ENCODE measurements at regions not wholly inside any gene's neighbourhood (a gene's known extent, or its start where the extent isn't known, plus 50 kb on each side); places are given as distances from the start of the nearest gene placed in this dataset.
A peak's percentile ranks its signal among the peaks of the same experiment; 100 is the strongest.
"Not testable (repeated sequence)": the region's sequence is repeated elsewhere in the genome, so short reads cannot be mapped to it uniquely, and the experiment has no call there.

DNA sequence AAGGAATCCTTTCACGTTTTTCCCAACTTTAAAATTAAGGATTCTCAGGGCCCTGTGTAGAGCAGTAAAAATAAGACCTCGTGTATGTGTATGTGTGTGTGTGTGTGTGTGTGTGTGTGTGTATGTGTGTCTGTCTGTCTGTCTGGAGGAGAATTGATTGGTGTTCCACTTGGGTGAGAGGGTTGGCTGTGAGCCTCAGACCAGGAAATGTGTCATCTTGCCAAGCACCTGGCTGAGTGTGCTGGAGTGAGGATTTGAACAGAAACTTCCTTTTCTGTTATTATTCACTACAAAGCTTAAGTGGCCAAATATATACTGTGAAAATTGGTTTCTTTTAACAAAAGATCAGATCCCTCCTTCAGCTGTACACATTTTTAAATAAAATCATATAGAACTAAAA, 103.6 kb upstream of the NUDT6 start:
- DNase-seq, result not testable (repeated sequence)

DNA sequence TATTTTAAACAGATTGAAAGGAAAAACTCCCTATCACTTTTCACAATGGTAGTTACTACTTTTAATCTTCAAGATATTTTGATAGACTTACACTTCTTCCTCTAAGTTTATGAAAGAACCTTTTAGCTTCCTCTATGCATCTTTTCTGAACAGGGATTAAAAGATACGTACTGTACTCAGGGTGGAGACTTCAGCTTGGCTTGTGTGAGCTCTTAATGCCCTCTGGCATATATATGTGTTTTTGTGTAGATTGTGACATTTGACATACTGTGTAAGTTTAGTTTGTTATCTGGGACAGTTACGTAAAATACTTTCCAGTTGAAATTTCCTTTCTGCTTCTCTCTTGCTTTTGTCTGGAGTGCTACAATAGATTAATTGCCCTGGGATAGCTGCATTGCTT, 109.3 kb upstream of the NUDT6 start:
- DNase-seq, result no peak

DNA sequence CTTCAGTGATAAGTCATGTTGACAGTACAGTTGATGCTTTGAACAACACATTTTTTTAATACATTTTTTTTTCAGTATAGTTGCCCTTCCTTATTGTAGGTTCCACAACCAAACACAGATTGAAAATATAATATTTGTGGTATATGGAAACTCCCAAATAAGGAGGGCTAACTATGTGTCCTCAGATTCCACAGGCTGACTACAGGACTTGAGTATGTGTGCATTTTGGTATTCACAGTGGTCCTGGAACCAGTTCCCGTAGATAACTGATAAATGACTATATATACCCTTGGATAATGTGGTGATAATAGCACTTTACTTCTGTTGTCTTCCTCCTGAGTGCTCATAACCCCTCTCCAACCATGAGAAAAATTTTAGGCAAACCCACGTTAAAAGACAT, 111.6 kb upstream of the NUDT6 start:
- DNase-seq, result no peak

DNA sequence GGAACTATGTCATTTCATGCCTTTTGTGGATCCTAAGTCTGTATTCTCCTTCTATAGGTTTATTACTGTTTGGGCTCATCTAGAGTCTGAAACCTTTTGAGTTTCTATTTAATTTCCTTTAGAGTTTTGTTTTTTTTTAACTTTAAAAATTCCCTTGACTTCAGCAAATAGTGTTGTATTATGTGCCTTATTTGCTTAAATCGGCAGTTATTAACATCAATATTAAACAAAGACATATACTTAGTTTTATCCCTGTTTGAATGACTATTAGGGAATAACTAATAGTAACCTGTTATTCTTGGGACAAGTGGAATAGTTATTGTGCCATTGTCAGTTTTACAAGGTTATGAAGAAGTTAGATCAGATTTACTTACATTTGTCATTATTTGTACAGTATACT, 112.8 kb upstream of the NUDT6 start:
- DNase-seq, result no peak

DNA sequence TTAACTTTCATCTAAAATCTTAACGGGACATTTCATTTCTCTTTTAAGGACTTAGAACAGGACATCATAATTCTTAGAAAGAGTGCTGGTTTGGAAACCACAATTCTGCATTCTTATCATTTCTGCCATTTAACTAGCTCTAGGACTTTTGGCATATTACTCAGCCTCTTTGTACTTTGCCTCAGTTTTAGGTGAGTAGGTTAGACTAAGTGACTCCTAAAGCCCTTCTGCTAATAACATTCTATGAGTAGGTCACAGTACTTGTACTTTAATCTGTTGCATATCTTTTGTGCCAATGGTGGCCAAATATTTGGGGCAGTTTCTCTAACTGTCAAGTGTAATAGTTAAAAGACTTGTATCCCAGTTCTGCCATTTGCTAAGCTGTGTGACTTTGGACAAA, 115.4 kb upstream of the NUDT6 start:
- DNase-seq, result no peak

DNA sequence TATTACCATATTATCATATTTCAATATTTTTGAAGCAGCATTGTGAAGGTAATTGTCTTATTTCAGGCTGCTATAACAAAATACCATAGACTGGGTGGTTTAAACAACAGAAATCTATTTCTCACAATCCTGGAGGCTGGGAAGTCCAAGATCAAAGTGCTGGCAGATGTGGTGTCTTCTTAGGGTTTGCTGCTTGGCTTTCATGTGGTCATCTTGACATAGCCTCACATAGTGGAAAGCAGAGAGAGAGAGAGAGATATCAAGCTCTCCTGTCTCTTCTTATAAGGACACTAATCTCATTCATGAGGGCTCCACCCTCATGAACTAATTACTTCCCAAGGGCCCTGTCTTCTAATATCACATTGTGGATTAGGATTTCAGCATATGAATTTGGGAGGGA, 119.7 kb upstream of the NUDT6 start:
- no peak for DNase-seq

DNA sequence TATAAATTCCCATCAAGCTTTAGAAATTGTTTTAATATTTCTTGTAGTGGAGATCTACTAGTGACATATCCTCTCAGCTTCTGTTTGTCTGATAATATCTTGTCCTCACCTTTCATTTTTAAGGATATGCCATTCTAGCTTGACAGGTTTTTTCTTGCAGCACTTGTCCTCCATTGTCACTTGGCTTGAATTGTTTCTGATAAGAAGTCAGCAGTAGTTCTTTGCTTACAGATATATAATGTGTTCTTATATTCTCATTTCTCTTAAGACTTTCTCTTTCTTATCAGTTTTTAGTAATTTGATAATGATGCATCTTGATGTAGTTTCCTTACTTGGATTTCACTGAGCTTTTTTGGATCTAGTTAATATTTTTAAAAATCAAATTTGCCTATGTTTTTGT, 120.6 kb upstream of the NUDT6 start:
- no peak for DNase-seq

DNA sequence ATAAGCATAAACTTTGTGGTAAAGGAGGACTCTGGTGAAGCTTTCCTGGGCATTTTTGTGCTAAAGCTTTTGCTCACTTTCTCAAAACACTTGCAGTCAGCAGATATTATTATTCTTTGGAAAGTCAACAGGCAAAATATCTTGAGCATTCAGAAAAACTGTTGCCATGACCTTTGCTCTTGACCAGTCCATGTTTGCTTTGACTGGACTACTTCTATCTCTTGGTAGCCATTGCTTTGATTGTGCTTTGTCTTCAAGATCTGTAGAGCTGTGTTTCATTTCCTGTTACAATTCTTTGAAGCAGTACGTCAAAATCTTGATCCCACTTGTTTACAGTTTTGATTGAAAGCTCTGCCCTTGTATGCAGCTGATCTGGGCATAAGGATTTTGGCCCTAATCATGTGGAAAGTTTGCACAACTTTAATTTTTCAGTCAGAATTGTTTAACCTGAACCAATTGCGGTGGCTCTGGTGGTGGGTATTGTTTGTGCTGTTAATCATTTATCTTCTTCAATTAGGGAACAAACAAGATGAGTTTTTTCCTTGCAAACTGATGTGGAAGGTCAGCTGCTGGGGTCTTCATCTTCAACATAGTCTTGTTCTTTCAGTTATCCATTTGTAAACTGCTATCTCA, 121.5 kb upstream of the NUDT6 start:
- DNase-seq, result no peak

DNA sequence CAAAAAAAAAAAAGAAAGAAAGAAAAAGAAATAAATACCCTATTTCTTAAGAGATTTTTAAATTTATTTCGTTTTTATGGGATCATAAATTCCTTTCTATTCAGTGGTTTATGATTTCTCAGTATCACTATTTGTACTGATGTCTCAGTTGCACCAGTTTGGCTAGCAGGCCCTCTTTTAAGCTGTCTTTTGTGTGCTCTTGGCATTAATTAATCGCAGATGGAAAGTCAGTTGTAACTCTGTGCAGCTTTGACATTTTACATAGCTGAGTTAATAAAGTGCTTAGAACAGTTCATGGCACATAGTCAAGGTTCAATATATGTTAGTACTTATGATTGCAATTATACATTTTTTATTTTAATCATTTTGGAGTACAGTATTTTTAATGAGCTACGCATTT, 123.7 kb upstream of the NUDT6 start:
- no peak for DNase-seq

DNA sequence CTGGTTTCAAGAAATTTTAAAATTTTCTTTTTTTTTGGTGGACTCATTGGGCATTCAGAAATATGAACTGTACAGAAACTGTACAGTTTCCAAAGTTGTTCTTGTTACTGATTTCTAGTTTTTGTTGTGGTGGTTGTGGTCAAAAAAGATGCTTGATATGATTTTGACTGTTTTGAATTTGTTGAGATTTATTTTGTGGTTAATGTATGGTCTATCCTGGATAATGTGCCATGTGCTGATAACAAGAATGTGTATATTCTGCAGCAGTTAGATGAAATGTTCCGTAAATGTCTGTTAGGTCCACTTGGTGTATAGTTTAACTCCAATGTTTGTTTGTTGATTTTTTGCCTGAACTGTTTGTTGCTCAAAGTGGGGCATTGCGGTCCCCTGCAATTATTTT, 127.6 kb upstream of the NUDT6 start:
- DNase-seq, result no peak

DNA sequence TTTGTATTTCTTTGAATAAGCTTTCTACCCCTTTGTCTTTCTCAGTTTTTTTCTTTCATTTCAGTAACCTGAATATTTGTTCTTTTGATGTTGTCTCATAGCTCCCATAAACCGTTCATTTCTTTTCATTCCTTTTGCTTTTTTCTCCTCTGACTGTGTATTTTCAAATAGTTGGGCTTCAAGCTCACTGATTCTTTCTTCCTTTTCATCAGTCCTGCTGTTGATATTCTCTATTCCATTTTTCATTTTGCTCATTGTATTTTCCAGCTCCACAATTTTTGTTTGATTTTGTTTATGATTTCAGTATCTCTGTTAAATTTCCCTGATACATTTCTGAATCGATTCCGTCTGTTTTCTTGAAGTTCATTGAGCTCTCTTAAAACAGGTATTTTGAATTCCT, 129.6 kb upstream of the NUDT6 start:
- no peak for DNase-seq

DNA sequence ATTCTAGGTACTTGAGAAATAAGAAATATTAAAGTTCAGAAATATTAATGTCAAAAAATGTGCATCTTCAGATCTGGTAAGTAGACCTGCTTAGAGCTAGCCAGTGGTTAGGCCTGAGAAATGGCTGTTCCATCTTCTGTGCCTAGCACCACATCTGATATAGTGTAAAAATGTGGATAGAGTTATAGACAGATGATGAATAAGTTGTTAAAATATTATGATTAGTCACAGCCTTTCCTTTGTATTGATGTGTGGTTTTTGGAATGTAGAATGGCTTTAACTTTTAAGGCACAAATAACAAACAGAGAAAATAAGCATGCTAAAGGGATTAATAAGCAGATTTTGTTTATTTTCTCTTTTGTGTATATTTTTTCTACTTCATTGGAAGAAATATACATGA, 133.5 kb upstream of the NUDT6 start:
- no peak for DNase-seq

DNA sequence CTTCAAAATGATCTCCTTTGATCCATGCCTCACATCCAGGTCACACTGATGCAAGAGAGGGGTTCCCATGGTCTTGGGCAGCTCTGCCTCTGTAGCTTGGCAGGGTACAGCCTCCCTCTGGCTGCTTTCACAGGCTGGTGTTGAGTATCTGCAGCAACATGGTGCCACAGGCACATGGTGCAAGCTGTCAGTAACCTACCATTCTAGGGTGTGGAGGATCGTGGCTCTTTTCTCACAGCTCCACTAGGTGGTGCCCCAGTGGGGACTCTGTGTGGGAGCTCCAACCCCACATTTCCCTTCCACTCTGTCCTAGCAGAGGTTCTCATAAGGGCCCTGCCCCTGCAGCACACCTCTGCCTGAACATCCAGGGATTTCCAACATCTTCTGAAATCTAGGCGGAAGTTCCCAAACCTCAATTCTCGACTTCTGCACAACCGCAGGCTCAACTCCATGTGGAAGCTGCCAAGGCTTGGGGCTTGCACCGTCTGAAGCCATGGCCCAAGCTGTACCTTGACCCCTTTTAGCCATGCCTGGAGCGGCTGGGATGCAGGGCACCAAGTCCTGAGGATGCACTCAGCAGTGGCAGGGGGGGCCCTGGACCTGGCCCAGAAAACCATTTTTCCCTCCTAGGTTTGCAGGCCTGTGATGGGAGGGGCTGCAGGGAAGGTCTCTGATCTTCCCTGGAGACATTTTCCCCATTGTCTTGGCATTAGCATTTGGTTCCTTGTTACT, 137.8 kb upstream of the NUDT6 start:
- no peak for DNase-seq

DNA sequence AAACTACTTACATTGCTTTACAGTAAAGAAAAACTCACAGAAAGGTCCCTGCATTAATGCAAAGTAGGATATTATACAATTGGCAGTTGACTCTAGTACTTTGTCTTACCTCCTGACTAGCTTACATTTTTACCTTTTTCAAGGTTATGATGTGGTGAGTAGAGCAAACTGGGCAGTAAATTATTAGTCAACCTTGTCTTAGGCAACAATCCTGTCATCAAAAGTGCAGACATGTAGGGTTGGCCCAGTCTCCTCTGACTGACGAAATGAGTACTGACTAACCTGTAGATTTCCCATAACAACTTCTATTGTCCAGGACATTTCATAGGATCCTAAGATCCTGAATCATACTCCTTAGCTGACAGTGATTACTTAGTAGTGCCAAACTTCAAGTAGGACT, 142.0 kb upstream of the NUDT6 start:
- no peak for DNase-seq

DNA sequence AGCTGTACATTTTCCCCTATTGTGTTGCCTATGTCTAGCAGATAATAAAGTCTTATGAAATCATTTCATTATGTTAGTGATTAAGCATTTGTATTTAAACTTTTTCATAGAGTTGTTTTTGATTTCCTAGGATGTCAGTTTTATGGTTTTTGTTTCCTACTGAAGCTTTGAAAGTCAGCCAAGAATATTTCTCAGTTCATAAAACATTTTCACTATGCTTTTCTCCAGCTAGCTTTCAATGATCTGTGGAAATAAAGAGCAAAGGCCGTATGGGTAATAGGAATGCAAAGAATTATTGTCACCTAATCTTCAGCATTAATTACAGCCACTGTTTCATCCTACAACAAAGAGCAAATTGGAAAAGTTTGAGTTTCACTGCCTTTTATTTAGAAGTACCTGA, 145.7 kb upstream of the NUDT6 start:
- DNase-seq, result peak; percentile 79 to 84

DNA sequence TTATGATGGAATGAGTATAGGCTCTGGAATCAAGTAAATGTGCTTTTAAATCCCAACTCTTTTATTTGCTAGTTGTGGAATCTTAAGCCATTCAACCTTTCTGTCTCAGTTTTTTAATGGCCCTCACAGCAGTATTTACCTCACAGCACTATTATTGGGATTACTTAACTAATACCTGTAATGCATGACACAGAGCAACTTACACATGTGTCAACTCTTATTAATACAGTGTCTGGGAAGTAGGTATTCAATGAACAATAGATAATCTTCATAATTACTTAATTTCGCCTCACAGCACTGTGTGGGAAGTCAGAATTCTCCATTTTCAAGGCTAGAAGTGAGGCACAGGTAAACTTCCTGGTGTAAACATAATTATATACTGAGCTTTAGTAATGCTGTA, 149.7 kb upstream of the NUDT6 start:
- DNase-seq, result no peak

DNA sequence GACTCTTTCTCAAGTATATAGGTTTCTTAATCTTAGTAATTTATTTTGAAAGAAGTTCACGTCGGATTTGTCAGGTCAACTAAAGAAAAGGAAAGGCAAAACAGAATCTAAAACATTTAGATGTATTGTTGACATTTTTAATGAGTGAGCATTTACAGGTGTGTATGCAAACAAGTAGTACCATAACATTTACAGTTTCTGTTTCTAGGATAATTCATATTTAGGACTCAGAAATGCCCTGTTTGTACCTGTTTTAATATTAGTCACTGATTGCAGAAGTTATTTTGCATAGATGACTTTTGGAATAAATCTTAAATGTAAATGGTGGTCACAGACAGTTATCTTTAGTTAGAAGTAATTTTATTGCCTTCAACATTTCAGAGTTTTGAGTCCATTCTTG, 151.3 kb upstream of the NUDT6 start:
- DNase-seq, result no peak

DNA sequence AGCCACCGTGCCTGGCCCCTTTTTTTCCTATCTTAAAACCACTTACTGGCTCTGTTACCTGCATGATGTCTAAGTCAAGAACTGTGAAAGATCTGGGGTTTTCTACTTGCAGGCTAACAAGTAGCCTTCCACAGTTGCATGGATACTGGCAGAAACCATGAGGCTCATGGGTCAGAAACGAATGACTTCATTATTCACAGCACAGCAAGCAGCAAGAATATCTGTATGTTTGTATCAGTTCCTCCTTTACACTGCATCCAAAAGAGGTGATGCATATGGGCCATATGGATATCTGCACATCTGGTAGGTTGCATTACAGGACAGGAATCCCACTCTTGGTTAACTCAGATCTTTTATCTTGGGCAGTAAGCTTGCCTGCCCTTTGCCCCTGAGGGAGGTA, 154.9 kb upstream of the NUDT6 start:
- no peak for DNase-seq

DNA sequence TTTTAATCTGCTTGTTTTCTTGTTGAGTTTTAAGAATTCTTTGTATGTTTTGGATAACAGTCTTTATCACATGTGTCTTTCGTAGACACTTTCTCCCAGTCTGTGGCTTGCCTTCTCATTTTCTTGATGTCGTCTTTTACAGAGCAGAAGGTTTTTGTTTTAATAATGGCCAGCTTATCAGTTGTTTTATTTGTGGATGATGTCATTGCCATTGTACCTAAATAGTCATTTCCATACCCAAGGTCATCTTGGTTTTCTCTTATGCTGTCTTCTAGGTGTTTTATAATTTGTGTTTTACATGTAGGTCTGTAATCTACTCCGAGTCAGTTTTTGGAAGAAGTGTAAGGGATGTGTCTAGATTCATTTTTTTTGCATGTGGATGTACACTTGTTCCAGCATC, 159.6 kb upstream of the NUDT6 start:
- no peak for DNase-seq

DNA sequence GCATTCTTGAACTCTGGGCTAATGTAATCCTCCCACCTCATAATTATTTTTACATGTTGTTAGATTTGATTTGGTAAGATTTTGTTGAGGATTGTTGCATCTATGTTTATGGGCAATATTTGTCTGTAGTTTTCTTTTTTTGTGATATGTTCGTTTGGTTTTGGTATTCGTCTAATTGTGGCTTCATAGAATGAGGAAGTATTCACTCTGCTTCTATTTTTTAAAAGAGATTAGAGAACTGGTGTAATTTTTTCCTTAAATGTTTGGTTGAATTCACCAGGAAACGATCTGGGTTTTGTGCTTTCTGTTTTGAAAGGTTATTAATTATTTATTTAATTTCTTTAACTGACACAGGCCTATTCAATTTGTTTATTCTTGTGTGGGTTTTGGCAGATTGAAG, 161.2 kb upstream of the NUDT6 start:
- no peak for DNase-seq

DNA sequence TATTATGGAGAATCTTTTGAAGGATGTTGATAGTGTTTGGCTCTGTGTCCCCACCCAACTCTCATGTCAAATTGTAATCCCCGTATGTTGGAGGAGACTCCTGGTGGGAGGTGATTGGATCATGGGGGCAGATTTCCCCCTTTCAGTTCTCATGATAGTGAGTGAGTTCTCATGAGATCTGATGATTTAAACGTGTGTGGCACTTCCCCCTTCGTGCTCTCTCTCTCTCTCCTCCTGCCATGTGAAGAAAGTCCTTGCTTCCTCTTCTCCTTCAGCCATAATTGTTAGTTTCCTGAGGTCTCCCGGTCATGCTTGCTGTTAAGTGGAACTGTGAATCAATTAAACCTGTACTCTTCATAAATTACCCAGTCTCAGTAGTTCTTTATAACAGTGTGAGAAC, 166.1 kb upstream of the NUDT6 start:
- no peak for DNase-seq

DNA sequence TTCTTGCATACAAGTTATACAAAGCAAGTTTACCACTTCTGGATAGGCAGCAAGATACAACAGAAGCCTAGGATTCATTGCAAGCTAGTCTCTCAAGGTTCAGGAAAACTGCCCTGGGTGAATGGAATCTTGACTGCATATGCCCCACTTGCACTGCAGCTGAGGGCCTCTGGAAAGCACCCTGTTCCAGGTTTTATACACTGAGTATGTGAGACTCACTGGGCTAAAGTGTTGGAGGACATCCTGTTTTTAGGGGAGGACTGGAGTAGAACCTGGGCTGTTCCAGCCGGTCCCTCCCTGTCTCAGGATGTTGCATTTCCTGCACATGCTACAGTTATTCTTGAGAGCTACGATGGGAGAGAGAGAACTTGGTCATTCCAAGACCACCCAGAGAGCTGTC, 168.5 kb upstream of the NUDT6 start:
- DNase-seq, result no peak

DNA sequence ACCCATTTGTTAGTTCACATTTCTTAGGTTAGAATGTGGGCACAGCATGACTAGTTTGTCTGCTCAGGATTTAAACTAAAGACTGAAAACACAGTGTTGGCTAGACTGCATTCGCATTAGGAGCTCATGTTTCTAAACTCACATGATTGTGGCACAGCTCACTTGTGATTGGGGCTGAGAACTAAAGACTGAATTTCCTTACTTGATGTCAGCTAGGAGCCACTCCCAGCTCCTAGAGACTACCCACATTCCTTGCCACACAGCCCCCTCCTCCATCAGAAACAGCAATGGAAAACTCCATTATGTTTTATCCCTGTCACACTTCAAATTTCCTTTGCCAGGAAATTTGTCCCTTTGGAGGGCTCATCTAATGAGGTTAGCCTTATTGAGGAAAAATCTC, 170.2 kb upstream of the NUDT6 start:
- DNase-seq, result no peak

DNA sequence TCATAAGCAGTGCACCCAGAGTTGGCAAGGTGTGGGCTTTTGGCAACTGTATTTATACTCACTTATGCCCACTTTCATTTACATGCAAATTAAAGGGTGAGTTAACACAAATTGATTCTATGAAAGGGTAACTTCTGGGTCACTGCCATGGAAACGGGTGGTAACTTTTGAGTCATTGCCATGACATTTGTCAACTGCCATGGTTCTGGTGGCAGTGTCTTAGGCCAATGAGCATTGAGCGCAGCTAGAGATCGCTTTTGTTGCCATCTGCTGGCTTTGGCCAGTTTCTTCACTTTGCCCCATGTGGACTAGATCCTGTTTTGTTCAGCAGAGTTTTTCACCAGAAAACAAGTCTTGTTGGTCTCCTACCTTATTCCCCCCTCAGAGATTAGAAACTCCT, 170.8 kb upstream of the NUDT6 start:
- DNase-seq, result no peak

Data from right lung (tissue), 2 donors.